Neural cell (in vitro differentiated cells): ENCODE measurements at regions not wholly inside any gene's neighbourhood (a gene's known extent, or its start where the extent isn't known, plus 50 kb on each side); places are given as distances from the start of the nearest gene placed in this dataset.

Experiments
- H2AFZ ChIP-seq: fragments of 200-600, 300-800 bp; sonication (generic), shearing (Covaris generic); 2 replicates; pipeline ENCODE4 v1.6.0; 2014; ENCODE audit warnings: low read depth, mild to moderate bottlenecking, antibody characterized with exemption, low read length, moderate library complexity
- H3F3A ChIP-seq: fragments of 200-600 bp; shearing (Covaris generic); 2 replicates; pipeline ENCODE4 v1.6.1; 2016; ENCODE audit warnings: mild to moderate bottlenecking, moderate library complexity, mixed read lengths, antibody characterized with exemption, low read length; ENCODE audit not compliant: insufficient read depth, poor library complexity, severe bottlenecking
- H3K27ac ChIP-seq: fragments of 200-600, 300-800 bp; sonication (generic), shearing (Covaris generic); 2 replicates; pipeline ENCODE4 v1.5.1; 2014; ENCODE audit warnings: mild to moderate bottlenecking, low read length, moderate library complexity
- H3K27me3 ChIP-seq: fragments of 300-800, 200-600 bp; sonication (generic), shearing (Covaris generic); 2 replicates; pipeline ENCODE4 v1.6.0; 2014; ENCODE audit warnings: mild to moderate bottlenecking, low read depth, low read length, moderate library complexity; ENCODE audit not compliant: insufficient read depth
- H3K36me3 ChIP-seq: fragments of 300-800, 200-600 bp; sonication (generic), shearing (Covaris generic); 2 replicates; pipeline ENCODE4 v1.5.1; 2014; ENCODE audit warnings: mild to moderate bottlenecking, antibody characterized with exemption, low read length, moderate library complexity; ENCODE audit not compliant: insufficient read depth
- H3K4me2 ChIP-seq: fragments of 300-800, 200-600 bp; sonication (generic), shearing (Covaris generic); 2 replicates; pipeline ENCODE4 v1.6.0; 2014; ENCODE audit warnings: mild to moderate bottlenecking, low read length
- H3K4me3 ChIP-seq: fragments of 300-800, 200-600 bp; sonication (generic), shearing (Covaris generic); 2 replicates; pipeline ENCODE4 v1.5.1; 2014; ENCODE audit warnings: mild to moderate bottlenecking, low read length, moderate library complexity
- H3K79me2 ChIP-seq: fragments of 200-600 bp; shearing (Covaris generic); replicated peaks from 2 replicates; pipeline ENCODE4 v1.6.0; 2014; ENCODE audit warnings: mild to moderate bottlenecking, low read length, moderate library complexity; ENCODE audit not compliant: insufficient read depth
- H3K9ac ChIP-seq: fragments of 300-800, 200-600 bp; sonication (generic), shearing (Covaris generic); 2 replicates; pipeline ENCODE4 v1.6.1; 2016; ENCODE audit warnings: mild to moderate bottlenecking, low read length, mixed read lengths
- H3K9me2 ChIP-seq: fragments of 200-600 bp; shearing (Covaris generic); 2 replicates; pipeline ENCODE4 v1.6.1; 2016; ENCODE audit warnings: mild to moderate bottlenecking, low read length, mixed read lengths; ENCODE audit not compliant: insufficient read depth
- H3K9me3 ChIP-seq: fragments of 200-600, 300-800 bp; sonication (generic), shearing (Covaris generic); 2 replicates; pipeline ENCODE4 v1.6.1; 2016; ENCODE audit warnings: mild to moderate bottlenecking, mixed run types, low read length, moderate library complexity, mixed read lengths
- H4K20me1 ChIP-seq: fragments of 200-600 bp; shearing (Covaris generic); 2 replicates; pipeline ENCODE4 v1.6.1; 2016; ENCODE audit warnings: mild to moderate bottlenecking, mixed run types; ENCODE audit not compliant: insufficient read depth
- EP300 ChIP-seq: fragments of 450-650 bp; conservative IDR thresholded peaks from 2 replicates; pipeline ENCODE4 v1.6.1; 2014; ENCODE audit warnings: antibody characterized with exemption, mild to moderate bottlenecking, moderate library complexity; ENCODE audit not compliant: poor library complexity, severe bottlenecking
- EZH2 ChIP-seq: fragments of 200-600, 300-800 bp; shearing (Covaris generic), sonication (generic); IDR thresholded peaks from 2 replicates; pipeline ENCODE4 v1.6.1; 2014; ENCODE audit warnings: antibody characterized with exemption, low read length, borderline replicate concordance, mild to moderate bottlenecking; ENCODE audit not compliant: insufficient read depth, poor library complexity, severe bottlenecking
- MXI1 ChIP-seq: fragments of 450-650 bp; conservative IDR thresholded peaks from 2 replicates; pipeline ENCODE4 v1.6.1; 2014; ENCODE audit warnings: antibody characterized with exemption, mild to moderate bottlenecking; ENCODE audit not compliant: poor library complexity, severe bottlenecking
- POLR2AphosphoS5 ChIP-seq: IDR thresholded peaks from 2 replicates; pipeline ENCODE4 v1.6.1; 2012
- RAD21 ChIP-seq: fragments of 450-650 bp; conservative IDR thresholded peaks from 2 replicates; pipeline ENCODE4 v1.6.1; 2014; ENCODE audit warnings: antibody characterized with exemption, mild to moderate bottlenecking, moderate library complexity
- SMC3 ChIP-seq: fragments of 450-650 bp; conservative IDR thresholded peaks from 2 replicates; pipeline ENCODE4 v1.6.1; 2014; ENCODE audit warnings: antibody characterized with exemption, mild to moderate bottlenecking, moderate library complexity; ENCODE audit not compliant: poor library complexity
- TAF1 ChIP-seq: IDR thresholded peaks from 2 replicates; pipeline ENCODE4 v1.6.1; 2012; ENCODE audit warnings: low read depth
- TF ChIP-seq, protein P1 (sequence below): fragments of 450-650 bp; IDR thresholded peaks from 2 replicates; pipeline ENCODE4 v1.5.1; 2014; ENCODE audit warnings: antibody characterized with exemption, mild to moderate bottlenecking, moderate library complexity; ENCODE audit not compliant: poor library complexity, severe bottlenecking
- TF ChIP-seq, protein P2 (sequence below): IDR thresholded peaks from 2 replicates; pipeline ENCODE4 v1.6.1; 2012; ENCODE audit warnings: borderline replicate concordance

DNA sequence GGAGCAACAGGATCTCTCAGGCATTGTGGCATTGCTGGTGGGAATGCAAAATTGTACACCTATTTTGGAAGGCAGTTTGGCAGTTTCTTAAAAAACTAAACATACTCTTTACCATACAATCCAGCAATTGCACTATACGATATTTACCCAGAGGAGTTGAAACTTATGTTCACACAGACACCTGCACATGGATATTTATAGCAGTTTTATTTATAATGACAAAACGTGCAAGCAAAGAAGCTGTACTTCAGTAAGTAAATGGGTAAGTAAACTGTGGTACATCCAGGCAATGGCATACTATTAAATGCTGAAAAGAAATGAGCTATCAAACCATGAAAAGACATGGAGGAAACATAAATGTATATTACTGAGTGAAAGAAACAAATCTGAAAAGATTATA is 71.6 kb upstream of the UBAC2 start:
- Histone ChIP-seq H3K4me3 (no peak overlapping the region), H3K27ac (no peak overlapping the region), H3F3A (no peaks in the 10 kb centered on the region), H3K27me3 (no peaks in the 10 kb centered on the region), H4K20me1 (no peaks in the 10 kb centered on the region), H3K9me2 (no peaks in the 10 kb centered on the region), H3K36me3 (no peaks in the 10 kb centered on the region), H3K79me2 (no peaks in the 10 kb centered on the region), H3K4me2 (no peak overlapping the region), H2AFZ (no peak overlapping the region), H3K9me3 (no peaks in the 10 kb centered on the region), H3K9ac (no peak overlapping the region)
- TF ChIP-seq, protein P1, sequence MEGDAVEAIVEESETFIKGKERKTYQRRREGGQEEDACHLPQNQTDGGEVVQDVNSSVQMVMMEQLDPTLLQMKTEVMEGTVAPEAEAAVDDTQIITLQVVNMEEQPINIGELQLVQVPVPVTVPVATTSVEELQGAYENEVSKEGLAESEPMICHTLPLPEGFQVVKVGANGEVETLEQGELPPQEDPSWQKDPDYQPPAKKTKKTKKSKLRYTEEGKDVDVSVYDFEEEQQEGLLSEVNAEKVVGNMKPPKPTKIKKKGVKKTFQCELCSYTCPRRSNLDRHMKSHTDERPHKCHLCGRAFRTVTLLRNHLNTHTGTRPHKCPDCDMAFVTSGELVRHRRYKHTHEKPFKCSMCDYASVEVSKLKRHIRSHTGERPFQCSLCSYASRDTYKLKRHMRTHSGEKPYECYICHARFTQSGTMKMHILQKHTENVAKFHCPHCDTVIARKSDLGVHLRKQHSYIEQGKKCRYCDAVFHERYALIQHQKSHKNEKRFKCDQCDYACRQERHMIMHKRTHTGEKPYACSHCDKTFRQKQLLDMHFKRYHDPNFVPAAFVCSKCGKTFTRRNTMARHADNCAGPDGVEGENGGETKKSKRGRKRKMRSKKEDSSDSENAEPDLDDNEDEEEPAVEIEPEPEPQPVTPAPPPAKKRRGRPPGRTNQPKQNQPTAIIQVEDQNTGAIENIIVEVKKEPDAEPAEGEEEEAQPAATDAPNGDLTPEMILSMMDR, result no peak
- TF ChIP-seq RAD21, result no peak
- no peak for TF ChIP-seq EZH2
- no peak for TF ChIP-seq TAF1
- no peak for TF ChIP-seq SMC3
- TF ChIP-seq EP300, result no peak
- TF ChIP-seq MXI1, result no peak
- TF ChIP-seq POLR2AphosphoS5, result no peak
- TF ChIP-seq, protein P2, sequence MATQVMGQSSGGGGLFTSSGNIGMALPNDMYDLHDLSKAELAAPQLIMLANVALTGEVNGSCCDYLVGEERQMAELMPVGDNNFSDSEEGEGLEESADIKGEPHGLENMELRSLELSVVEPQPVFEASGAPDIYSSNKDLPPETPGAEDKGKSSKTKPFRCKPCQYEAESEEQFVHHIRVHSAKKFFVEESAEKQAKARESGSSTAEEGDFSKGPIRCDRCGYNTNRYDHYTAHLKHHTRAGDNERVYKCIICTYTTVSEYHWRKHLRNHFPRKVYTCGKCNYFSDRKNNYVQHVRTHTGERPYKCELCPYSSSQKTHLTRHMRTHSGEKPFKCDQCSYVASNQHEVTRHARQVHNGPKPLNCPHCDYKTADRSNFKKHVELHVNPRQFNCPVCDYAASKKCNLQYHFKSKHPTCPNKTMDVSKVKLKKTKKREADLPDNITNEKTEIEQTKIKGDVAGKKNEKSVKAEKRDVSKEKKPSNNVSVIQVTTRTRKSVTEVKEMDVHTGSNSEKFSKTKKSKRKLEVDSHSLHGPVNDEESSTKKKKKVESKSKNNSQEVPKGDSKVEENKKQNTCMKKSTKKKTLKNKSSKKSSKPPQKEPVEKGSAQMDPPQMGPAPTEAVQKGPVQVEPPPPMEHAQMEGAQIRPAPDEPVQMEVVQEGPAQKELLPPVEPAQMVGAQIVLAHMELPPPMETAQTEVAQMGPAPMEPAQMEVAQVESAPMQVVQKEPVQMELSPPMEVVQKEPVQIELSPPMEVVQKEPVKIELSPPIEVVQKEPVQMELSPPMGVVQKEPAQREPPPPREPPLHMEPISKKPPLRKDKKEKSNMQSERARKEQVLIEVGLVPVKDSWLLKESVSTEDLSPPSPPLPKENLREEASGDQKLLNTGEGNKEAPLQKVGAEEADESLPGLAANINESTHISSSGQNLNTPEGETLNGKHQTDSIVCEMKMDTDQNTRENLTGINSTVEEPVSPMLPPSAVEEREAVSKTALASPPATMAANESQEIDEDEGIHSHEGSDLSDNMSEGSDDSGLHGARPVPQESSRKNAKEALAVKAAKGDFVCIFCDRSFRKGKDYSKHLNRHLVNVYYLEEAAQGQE, result no peak

DNA sequence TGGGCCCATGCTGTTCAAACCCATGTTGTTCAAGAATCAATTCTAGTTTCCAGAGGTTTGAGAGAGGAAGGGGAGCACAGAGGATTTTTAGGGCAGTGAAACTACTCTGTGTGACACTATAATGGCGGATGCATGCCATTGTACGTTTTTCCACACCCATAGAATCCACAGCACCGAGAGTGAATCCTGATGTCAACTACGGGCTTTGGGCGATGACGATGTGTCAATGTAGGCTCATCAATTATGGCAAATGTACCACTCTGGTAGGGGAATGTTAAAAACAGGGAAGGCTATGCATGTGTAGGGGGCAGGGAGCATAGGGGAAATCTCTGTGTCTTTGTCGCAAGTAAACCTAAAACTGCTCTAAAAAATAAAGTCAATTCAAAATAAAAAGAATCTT is 70.7 kb upstream of the UBAC2 start:
- Histone ChIP-seq H3K27ac (no peak overlapping the region), H3K27me3 (no peaks in the 10 kb centered on the region), H3K9ac (no peak overlapping the region), H4K20me1 (no peaks in the 10 kb centered on the region), H3K4me3 (no peak overlapping the region), H3K79me2 (no peaks in the 10 kb centered on the region), H2AFZ (no peak overlapping the region), H3K9me3 (no peaks in the 10 kb centered on the region), H3K4me2 (no peak overlapping the region), H3K9me2 (no peaks in the 10 kb centered on the region), H3F3A (no peaks in the 10 kb centered on the region), H3K36me3 (no peaks in the 10 kb centered on the region)
- TF ChIP-seq, protein P1, result no peak
- TF ChIP-seq, protein P2, result no peak
- TF ChIP-seq RAD21 (no peak), SMC3 (no peak), POLR2AphosphoS5 (no peak), EZH2 (no peak), EP300 (no peak), MXI1 (no peak), TAF1 (no peak)
